ENCODE measurements at regions not wholly inside any gene's neighbourhood (a gene's known extent, or its start where the extent isn't known, plus 50 kb on each side); places are given as distances from the start of the nearest gene placed in this dataset.

- no peak for TF ChIP-seq CTCF (IDR thresholded peaks at IDR 0.05; ENCODE audit: insufficient read depth, low read length)
- TF ChIP-seq POLR2AphosphoS5 (IDR thresholded peaks at IDR 0.05; ENCODE audit: low read depth): no peak
- TF ChIP-seq GABPA (IDR thresholded peaks at IDR 0.05; ENCODE audit: low read depth): no peak
- TF ChIP-seq REST (IDR thresholded peaks at IDR 0.05; ENCODE audit: insufficient replicate concordance, low read depth): no peak
- TF ChIP-seq SPI1 (IDR thresholded peaks at IDR 0.05; ENCODE audit: borderline replicate concordance, low read depth): no peak
These were observed 74.8 kb upstream of the RGPD4 start for GRCh38 chr2:107751936-107752335.

Data from HL-60 (cell line).